GM19238 (cell line): ENCODE measurements at regions not wholly inside any gene's neighbourhood (a gene's known extent, or its start where the extent isn't known, plus 50 kb on each side); places are given as distances from the start of the nearest gene placed in this dataset.

Experiments
- DNase-seq: peaks from one replicate; pipeline ENCODE4 v3.0.0; 2011; ENCODE audit warnings: low spot score; ENCODE audit not compliant: insufficient read length

GRCh38 chr1:83583351-83584014 lies 415.4 kb downstream of the TTLL7 start:
- DNase-seq: no peak

GRCh38 chr1:83581747-83582146 lies 417.2 kb downstream of the TTLL7 start:
- DNase-seq: no peak

DNA sequence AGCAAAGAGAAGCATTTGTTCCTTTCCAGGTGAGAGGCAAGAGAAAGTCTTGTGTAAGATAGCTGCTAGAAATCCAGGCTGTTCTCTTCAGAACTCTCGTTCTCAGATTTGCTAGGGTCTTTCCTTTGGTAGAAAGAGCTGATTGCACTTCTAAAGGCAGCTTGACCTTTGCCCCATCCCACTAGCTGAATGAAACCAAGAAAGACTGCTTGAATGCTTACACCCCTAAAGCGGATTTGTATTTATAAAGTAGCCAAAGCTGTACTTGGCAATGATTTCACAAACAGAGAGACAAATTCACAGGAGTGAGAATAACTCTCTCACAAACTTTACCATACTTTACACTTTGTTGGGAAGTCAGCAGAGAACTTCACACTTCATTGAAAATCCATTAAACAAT lies 424.1 kb downstream of the TTLL7 start:
- DNase-seq: no peak

- no peak for DNase-seq
These were observed 425.2 kb downstream of the TTLL7 start for GRCh38 chr1:83573776-83574175.

DNA sequence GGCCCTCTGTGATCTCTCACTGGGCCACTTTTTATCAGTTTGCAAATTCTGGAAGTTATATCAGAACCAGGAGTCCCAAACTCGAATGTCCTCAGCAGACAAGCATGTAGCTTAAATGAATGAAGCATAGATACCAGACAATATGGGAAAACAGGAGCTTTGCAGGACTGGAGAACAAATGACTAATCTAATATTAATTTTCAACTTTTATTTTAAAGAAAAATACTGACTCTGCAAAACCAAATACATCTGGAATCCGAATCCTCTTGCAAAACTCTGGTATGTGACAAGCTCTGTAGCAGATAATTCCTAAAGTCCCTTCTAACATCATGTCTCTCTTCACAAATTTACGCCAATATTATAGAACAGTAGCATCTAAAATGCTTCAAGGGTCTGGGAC lies 427.4 kb downstream of the TTLL7 start:
- no peak for DNase-seq

DNA sequence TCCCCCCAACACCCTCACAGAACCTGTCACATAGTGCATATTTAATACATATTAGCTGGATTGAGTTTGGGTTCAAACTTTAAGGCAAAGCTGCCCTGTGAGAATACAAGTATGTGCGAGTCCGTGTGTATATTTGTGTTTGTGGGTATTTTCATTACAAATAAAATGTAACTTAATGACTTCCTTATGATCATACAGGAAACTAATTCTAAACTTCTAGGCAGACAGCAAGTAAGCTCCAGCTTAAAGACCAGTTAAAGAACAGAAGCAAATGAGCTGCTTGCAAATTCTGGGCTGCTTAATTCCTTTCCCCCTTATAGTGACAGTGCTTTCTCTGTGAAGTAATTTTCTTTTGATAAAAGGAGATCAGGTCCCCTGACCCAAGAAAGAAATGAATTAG lies 437.6 kb downstream of the TTLL7 start:
- DNase-seq: no peak

DNA sequence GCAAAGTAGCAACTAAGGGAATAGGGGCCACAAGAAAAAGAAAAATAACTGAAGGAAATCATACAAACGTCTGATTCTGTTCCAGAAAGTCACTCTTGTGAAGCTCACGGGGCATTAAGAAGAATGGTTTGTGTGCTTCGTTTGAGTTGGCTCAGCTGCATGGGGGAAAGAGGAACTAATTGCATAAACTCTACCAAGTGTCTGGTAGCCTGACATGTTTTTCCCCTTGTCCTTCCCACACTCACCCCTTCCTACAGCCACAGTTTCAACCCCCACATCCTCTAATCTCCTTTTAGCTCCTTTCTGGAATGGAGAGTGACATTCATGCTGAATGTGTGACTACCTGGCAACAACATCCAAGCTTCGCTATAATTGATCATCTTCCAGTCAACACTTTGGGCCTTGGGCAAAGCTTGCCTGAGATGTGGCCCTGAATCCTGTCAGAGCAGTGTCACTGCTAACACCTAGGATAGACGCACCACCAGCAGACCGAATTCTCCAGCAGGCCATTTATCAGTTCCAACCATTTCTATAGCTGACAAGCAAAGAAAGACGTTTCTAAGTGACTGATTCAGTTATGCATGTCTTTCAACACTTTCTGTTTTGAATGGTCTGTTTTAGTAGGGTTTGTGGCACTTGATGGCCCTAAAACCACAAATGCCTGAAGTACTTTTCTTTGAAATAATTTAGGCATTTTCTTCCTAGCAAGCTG lies 439.6 kb downstream of the TTLL7 start:
- DNase-seq: no peak

- no peak for DNase-seq
These were observed 443.1 kb downstream of the TTLL7 start for GRCh38 chr1:83555871-83556270.

DNA sequence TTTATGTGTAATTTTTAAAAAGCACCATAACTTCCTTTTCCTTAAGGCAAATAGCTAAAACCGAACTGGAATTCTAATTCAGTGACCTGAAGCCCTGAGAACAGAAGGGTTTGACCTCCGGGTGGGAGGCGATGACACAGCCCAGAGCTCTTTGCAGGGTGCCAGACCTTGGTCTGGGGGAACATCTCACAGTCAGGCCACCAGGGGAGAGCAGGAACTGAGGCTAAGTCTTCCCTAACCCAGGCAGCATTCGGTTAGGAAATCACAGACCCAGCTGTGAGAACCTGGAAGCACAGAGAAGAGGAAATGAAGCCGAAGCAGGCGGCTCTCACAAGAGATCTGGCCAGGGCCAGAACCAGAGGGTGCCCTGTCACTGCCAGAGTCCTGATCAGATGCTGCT lies 444.8 kb downstream of the TTLL7 start:
- DNase-seq: no peak

GRCh38 chr1:83552820-83553219 lies 446.1 kb downstream of the TTLL7 start:
- DNase-seq: no peak

DNA sequence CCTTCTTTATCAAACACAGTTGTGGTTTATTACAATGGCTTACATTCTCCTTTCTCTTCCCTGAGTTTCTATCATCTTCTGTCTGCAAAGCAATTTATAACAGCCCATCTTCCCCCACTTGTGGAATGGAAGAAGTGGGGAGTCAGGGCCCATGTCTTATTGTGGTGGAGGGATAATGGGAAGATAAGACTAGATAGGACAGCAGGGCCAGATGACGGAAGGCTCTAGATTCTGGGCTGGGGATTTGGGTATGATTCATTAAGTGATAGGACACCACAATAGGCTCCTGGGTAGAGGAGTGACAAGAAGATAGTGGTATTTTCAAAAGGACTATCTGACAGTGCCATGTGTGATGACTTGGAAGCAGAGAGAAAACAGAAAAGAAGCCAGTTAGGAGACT lies 450.6 kb downstream of the TTLL7 start:
- no peak for DNase-seq

- no peak for DNase-seq
These were observed 451.0 kb downstream of the TTLL7 start for GRCh38 chr1:83547901-83548300.

- DNase-seq: no peak
These were observed 452.1 kb downstream of the TTLL7 start for GRCh38 chr1:83546874-83547273.

GRCh38 chr1:83545066-83545862 lies 453.7 kb downstream of the TTLL7 start:
- no peak for DNase-seq

DNA sequence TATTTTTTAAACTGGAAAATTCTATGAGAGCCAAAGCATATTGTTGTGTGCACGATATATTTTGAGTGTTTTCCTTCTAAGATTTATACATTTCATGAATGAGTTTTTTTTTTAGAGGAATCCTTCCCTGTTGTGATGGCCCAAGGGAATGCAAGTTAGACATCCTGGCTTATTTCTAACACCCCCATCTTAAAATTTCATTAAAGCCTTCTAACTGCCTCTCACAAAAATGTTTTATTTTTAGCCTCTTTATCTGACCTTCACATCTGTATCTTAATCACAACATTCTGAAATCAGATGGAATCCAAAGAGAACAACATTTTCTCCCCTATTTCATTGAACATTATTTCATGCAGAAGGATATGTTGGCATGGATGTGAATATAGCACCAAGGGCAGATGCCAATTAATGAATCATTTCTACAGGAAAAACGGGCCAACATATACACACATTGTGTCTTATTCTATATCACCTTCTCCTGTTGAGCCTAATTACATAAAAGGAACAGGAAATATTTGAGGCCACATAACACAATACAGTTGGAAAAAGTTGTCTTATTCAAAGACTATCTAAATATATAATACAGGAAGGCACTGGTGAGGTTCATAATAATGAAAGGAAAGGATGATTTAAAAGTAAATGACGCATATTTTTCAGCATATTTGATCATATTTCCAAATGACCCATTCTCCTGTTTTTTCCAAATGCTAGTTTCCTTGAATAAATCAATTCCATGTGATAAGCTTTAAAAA lies 455.5 kb downstream of the TTLL7 start:
- DNase-seq: no peak

GRCh38 chr1:83531521-83532309 lies 467.2 kb downstream of the TTLL7 start:
- DNase-seq: no peak

GRCh38 chr1:83530506-83530905 lies 468.4 kb downstream of the TTLL7 start:
- no peak for DNase-seq

DNA sequence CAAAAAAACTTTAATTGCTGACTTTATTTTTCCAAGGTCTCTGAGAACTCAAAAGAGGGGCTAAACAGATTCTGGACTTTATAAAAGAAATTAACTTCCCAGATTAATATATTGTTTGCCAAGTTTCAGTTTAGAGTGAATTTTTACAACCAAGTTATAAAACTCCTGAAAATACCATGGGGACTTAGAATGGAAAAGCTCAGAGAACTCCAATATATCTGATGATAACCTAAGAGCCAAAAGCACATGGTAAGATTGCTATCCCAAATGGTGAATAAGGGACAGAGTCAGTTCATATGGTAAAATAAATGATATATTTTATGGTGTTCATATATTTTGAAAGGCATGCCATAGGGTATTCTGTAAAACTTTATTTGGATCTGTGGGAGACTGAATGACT lies 470.9 kb downstream of the TTLL7 start:
- DNase-seq: no peak

DNA sequence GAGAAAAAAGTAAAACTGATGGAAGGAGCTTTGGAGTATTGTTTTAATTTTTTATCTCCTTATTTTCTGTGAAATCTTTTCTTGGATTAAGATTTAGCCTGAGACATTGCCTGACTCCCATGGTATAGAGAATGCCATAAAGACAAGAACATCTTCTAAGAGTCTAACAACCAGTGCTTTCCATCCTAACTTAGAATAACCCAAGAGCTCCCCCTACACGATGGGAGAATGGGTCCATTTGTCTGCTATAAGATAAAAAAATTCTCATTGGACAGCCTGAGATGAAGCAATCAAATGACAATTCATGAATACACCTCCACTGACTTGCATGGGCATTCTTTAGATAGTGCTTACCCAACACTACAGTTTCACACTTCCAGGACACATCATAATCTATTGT lies 478.1 kb downstream of the TTLL7 start:
- no peak for DNase-seq

GRCh38 chr1:83516369-83516768 lies 482.6 kb downstream of the TTLL7 start:
- no peak for DNase-seq

DNA sequence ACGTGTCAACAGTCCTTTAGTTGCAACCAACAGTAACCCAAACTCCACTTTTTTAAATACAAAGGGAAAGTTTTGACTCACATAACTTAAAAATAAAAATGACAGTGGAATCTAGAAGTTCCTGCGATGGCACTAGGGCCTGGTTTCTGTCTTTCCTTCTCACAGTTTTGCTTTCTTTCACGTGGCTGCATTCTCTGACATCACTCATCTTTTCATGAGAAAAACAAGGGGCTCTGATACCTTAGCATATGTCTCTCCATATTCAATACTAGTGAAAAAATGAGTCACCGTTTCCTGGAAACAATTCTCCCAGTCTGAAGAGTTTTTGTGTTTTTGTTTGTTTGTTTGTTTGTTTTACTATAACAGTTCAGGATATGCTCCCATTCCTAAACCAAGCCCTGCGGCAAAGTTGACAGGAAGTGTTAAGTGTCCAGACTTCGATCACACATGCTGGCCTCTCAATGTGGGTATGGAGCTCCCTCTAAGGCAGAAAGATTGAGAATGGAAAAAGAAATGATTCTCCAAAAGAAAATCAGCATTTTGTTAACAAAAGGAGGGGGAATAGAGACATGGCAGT lies 483.3 kb downstream of the TTLL7 start:
- no peak for DNase-seq
